ENCODE measurements at regions not wholly inside any gene's neighbourhood (a gene's known extent, or its start where the extent isn't known, plus 50 kb on each side); places are given as distances from the start of the nearest gene placed in this dataset.

DNA sequence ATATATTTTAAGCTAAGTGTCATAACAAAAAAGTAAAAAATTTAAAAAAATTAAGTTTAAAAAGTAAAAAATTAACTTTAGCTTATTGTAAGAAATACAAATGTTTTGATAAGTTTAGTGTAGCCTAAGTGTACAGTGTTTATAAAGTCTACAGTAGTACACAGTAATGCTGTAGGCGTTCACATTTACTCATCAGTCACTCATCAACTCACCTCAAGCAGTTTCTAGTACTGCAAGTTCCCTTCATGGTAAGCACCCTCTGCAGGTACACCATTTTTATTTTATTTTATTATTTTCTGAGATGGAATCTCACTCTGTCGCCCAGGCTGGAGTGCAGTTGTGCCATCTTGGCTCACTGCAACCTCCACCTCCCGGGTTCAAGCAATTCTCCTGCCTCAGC, 316.0 kb downstream of the FGFR2 start:
- TF ChIP-seq CTCF (IDR thresholded peaks at IDR 0.05), result no peak
- no peak for TF ChIP-seq EZH2 (IDR thresholded peaks at IDR 0.05; ENCODE audit: borderline replicate concordance, insufficient read depth, low read depth, low read length, poor library complexity, severe bottlenecking)

Measured in B cell (primary cell).